IMR-90 (cell line): ENCODE measurements at regions not wholly inside any gene's neighbourhood (a gene's known extent, or its start where the extent isn't known, plus 50 kb on each side); places are given as distances from the start of the nearest gene placed in this dataset.

Experiments
- ATAC-seq: fragments of 200-7000 bp; cut with Tn5 transposase; 2 replicates; pipeline ENCODE4 v1.9.1; 2020; ENCODE audit warnings: low read depth, mild to moderate bottlenecking, moderate library complexity
- BruUV-seq: library from RNA; stranded (reverse); fragments of 400-500 nt; replicated peaks from 2 replicates; lab custom pipeline; 2021; lab: Mats Ljungman, UMichigan
- CTCF ChIA-PET: fragments of 300-600 bp; formaldehyde crosslinking; extraction: SDS; loops from one replicate; lab custom pipeline; 2021; ENCODE audit warnings: antibody characterized with exemption; lab: Yijun Ruan, JAX
- POLR2A ChIA-PET: fragments of 300-600 bp; sonication (Branson Sonifier 250); formaldehyde crosslinking; loops from one replicate; lab custom pipeline; 2022; ENCODE audit warnings: antibody characterized with exemption; ENCODE audit not compliant: unreplicated experiment; lab: Charles Lee
- DNase-seq: peaks from one replicate; pipeline ENCODE4 v3.0.0; 2013
- H2AFZ ChIP-seq: replicated peaks from 2 replicates; pipeline ENCODE3; 2013; ENCODE audit warnings: low read length, mild to moderate bottlenecking; ENCODE audit not compliant: poor library complexity
- H2AK5ac ChIP-seq: 2 replicates; pipeline ENCODE4 v1.6.1; 2013; ENCODE audit warnings: low read depth, low read length, inconsistent platforms
- H2AK9ac ChIP-seq: replicated peaks from 2 replicates; pipeline ENCODE3; 2013; ENCODE audit warnings: mild to moderate bottlenecking, low read depth, low read length, moderate library complexity; ENCODE audit not compliant: poor library complexity
- H2BK120ac ChIP-seq: 2 replicates; pipeline ENCODE4 v1.6.1; 2013; ENCODE audit warnings: low read depth, low read length, inconsistent platforms
- H2BK15ac ChIP-seq: 3 replicates; pipeline ENCODE4 v1.6.1; 2013; ENCODE audit warnings: low read depth, low read length, inconsistent platforms
- H2BK20ac ChIP-seq: 2 replicates; pipeline ENCODE4 v1.6.1; 2013; ENCODE audit warnings: low read depth, mild to moderate bottlenecking, inconsistent platforms, low read length, moderate library complexity
- H2BK5ac ChIP-seq: 2 replicates; pipeline ENCODE4 v1.6.1; 2013; ENCODE audit warnings: mild to moderate bottlenecking, low read depth, low read length, inconsistent platforms; ENCODE audit not compliant: poor library complexity, severe bottlenecking
- H3K14ac ChIP-seq: replicated peaks from 2 replicates; pipeline ENCODE4 v1.6.1; 2013; ENCODE audit warnings: low read depth, low read length, inconsistent platforms
- H3K18ac ChIP-seq: 2 replicates; pipeline ENCODE4 v1.6.1; 2013; ENCODE audit warnings: low read depth, low read length, control low read depth
- H3K23ac ChIP-seq: 2 replicates; pipeline ENCODE4 v1.6.1; 2013; ENCODE audit warnings: low read depth, low read length, inconsistent platforms
- H3K27ac ChIP-seq: 2 replicates; pipeline ENCODE4 v1.5.1; 2013; ENCODE audit warnings: mild to moderate bottlenecking, control low read depth, low read length; ENCODE audit not compliant: insufficient read depth
- H3K27me3 ChIP-seq: 2 replicates; pipeline ENCODE4 v1.6.1; 2013; ENCODE audit warnings: low read length; ENCODE audit not compliant: control insufficient read depth, insufficient read depth
- H3K36me3 ChIP-seq: 2 replicates; pipeline ENCODE4 v1.6.1; 2013; ENCODE audit warnings: low read length, mixed read lengths; ENCODE audit not compliant: control insufficient read depth, insufficient read depth
- H3K4ac ChIP-seq: 2 replicates; pipeline ENCODE4 v1.6.1; 2013; ENCODE audit warnings: low read depth, low read length, inconsistent platforms
- H3K4me1 ChIP-seq: 2 replicates; pipeline ENCODE4 v1.6.1; 2013; ENCODE audit warnings: low read length, mixed read lengths; ENCODE audit not compliant: control insufficient read depth, insufficient read depth
- H3K4me2 ChIP-seq: 2 replicates; pipeline ENCODE4 v1.6.1; 2013; ENCODE audit warnings: low read depth, mild to moderate bottlenecking, control low read depth, low read length, moderate library complexity
- H3K4me3 ChIP-seq: 2 replicates; pipeline ENCODE4 v1.5.1; 2013; ENCODE audit warnings: low read depth, mild to moderate bottlenecking, control low read depth, low read length, moderate library complexity; ENCODE audit not compliant: insufficient read depth
- H3K56ac ChIP-seq: 2 replicates; pipeline ENCODE4 v1.6.1; 2013; ENCODE audit warnings: low read length, inconsistent platforms; ENCODE audit not compliant: insufficient read depth; ENCODE audit errors: extremely low read depth
- H3K79me1 ChIP-seq, 2 experiments: 2 replicates each; pipeline ENCODE4 v1.6.1; 2013; ENCODE audit warnings: low read length in 2 of 2, inconsistent platforms in 1 of 2, low read depth in 1 of 2
- H3K9ac ChIP-seq: 2 replicates; pipeline ENCODE4 v1.6.1; 2013; ENCODE audit warnings: low read depth, low read length, control low read depth
- H3K9me1 ChIP-seq: 2 replicates; pipeline ENCODE4 v1.6.1; 2013; ENCODE audit warnings: low read length, inconsistent platforms; ENCODE audit not compliant: insufficient read depth
- H3K9me3 ChIP-seq: 2 replicates; pipeline ENCODE4 v1.6.1; 2013; ENCODE audit warnings: low read length; ENCODE audit not compliant: control insufficient read depth, insufficient read depth
- H4K20me1 ChIP-seq: 2 replicates; pipeline ENCODE4 v1.6.1; 2013; ENCODE audit warnings: low read length, inconsistent platforms; ENCODE audit not compliant: insufficient read depth
- H4K5ac ChIP-seq: 2 replicates; pipeline ENCODE4 v1.6.1; 2013; ENCODE audit warnings: mild to moderate bottlenecking, low read depth, low read length, control low read depth
- H4K8ac ChIP-seq, 2 experiments: 2 replicates each; pipeline ENCODE4 v1.6.1; 2013; ENCODE audit warnings: low read depth in 2 of 2, low read length in 2 of 2, control low read depth in 1 of 2, inconsistent platforms in 1 of 2
- H4K91ac ChIP-seq: 2 replicates; pipeline ENCODE4 v1.6.1; 2013; ENCODE audit warnings: low read depth, low read length, inconsistent platforms; ENCODE audit not compliant: insufficient read depth
- CEBPB ChIP-seq: IDR thresholded peaks from 2 replicates; pipeline ENCODE4 v1.6.1; 2012; ENCODE audit warnings: low read depth, low read length, improper control_type of control experiment
- CHD1 ChIP-seq: IDR thresholded peaks from 2 replicates; pipeline ENCODE4 v1.6.1; 2012; ENCODE audit warnings: low read depth, low read length, improper control_type of control experiment
- FOS ChIP-seq: fragments of 150-350 bp; IDR thresholded peaks from 2 replicates; pipeline ENCODE4 v1.6.1; 2016; ENCODE audit warnings: low read depth, low read length
- MAFK ChIP-seq: IDR thresholded peaks from 2 replicates; pipeline ENCODE4 v1.6.1; 2012; ENCODE audit warnings: low read depth, low read length, improper control_type of control experiment
- MXI1 ChIP-seq: IDR thresholded peaks from 2 replicates; pipeline ENCODE4 v1.6.1; 2012; ENCODE audit warnings: low read depth, mild to moderate bottlenecking, low read length, moderate library complexity, borderline replicate concordance
- POLR2A ChIP-seq: IDR thresholded peaks from 2 replicates; pipeline ENCODE4 v1.6.1; 2012; ENCODE audit warnings: mild to moderate bottlenecking, low read depth, low read length
- RAD21 ChIP-seq: IDR thresholded peaks from 2 replicates; pipeline ENCODE4 v1.6.1; 2012; ENCODE audit warnings: low read length, improper control_type of control experiment
- RCOR1 ChIP-seq: IDR thresholded peaks from 2 replicates; pipeline ENCODE4 v1.6.1; 2012; ENCODE audit warnings: mild to moderate bottlenecking, low read length, improper control_type of control experiment; ENCODE audit not compliant: insufficient replicate concordance
- RFX5 ChIP-seq: IDR thresholded peaks from 2 replicates; pipeline ENCODE4 v1.8.0; 2012; ENCODE audit warnings: low read depth, mild to moderate bottlenecking, low read length, moderate library complexity
- SMC3 ChIP-seq: fragments of 150-350 bp; IDR thresholded peaks from 2 replicates; pipeline ENCODE4 v1.6.1; 2016; ENCODE audit warnings: low read depth, mild to moderate bottlenecking, antibody characterized with exemption, low read length, moderate library complexity
- WGBS, 2 experiments: methylation state at CpG; one replicate each; pipeline versions ENCODE4 v1.1.5 to v1.1.7; 2013; ENCODE audit warnings: missing lambda C conversion rate in 2 of 2; ENCODE audit not compliant: insufficient read length in 1 of 2; ENCODE audit errors: extremely low coverage in 2 of 2; 5-methylcytosine and 5-hydroxymethylcytosine counted together
- dilution Hi-C: fragments of 300-500 bp; cut with HindIII; formaldehyde crosslinking; loops from one replicate; pipeline ENCODE4 v1.14.3; 2018; ENCODE audit warnings: low sequenced_read_pairs; ENCODE audit not compliant: unreplicated experiment
- in situ Hi-C: fragments of 300-500 bp; cut with MboI; formaldehyde crosslinking; loops from 3 replicates; pipeline ENCODE4 v1.14.3; 2019; ENCODE audit warnings: low sequenced_read_pairs, inconsistent platforms, mixed read lengths
- intact Hi-C: fragments of 100-400 bp; cut with micrococcal nuclease; formaldehyde crosslinking; loops from 2 replicates; pipeline ENCODE4 v1.10.0; 2022
- TF ChIP-seq, protein P1 (sequence below): fragments of 150-350 bp; IDR thresholded peaks from 2 replicates; pipeline ENCODE4 v1.6.1; 2017; ENCODE audit warnings: mild to moderate bottlenecking, antibody characterized with exemption, low read length, low read depth
- TF ChIP-seq, protein P2 (sequence below): conservative IDR thresholded peaks from 2 replicates; pipeline ENCODE4 v1.5.1; 2012; ENCODE audit warnings: mild to moderate bottlenecking, low read depth, low read length, improper control_type of control experiment
- TF ChIP-seq, protein P3 (sequence below): fragments of 150-350 bp; IDR thresholded peaks from 2 replicates; pipeline ENCODE4 v1.6.1; 2016; ENCODE audit warnings: low read depth, mild to moderate bottlenecking, low read length, moderate library complexity, borderline replicate concordance

DNA sequence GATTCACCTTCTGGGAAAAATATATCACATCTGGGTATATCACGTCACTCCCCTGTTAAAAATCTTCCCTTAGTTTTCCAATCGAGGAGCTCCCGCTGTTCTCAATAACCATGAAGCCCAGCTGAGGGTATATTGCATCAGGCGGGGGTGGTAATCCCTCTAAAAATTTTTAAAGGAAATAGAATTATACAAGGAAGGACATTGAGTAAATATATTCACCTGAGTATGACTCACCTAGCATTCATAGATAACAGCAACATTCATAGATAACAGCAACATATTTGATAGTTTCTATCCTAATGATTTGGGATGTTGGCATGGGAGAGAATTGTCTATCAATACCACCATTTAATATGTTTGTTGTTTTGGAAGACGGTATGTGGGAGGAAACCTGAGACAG, 473.6 kb downstream of the RMST start:
- no peak overlapping the region for H3K27ac ChIP-seq
- no peak overlapping the region for H2BK15ac ChIP-seq
- no peak overlapping the region for H3K56ac ChIP-seq
- DNase-seq (no peak), ATAC-seq (no peak)
- ChIA-PET POLR2A (no interaction called here), CTCF (interaction anchor here (0.6 kb wide), 1 partner anchor 399 kb away, joined by 3 read pairs; no protein-coding TSS in a partner anchor)
- no peaks in the 10 kb centered on the region for H3K27me3 ChIP-seq
- dilution Hi-C loops (no loop called here), in situ Hi-C loops (no loop called here), intact Hi-C loops (no loop called here)
- no peak overlapping the region for H4K5ac ChIP-seq
- H3K9me3 ChIP-seq: peaks cover 2% of the 10 kb centered on the region
- no TSS peak for BruUV-seq
- no peak overlapping the region for H4K8ac ChIP-seq
- H3K4me2 ChIP-seq: no peak overlapping the region
- no peak overlapping the region for H3K4me3 ChIP-seq
- no peak overlapping the region for H3K14ac ChIP-seq
- H3K4me1 ChIP-seq: no peaks in the 10 kb centered on the region
- H3K18ac ChIP-seq: no peak overlapping the region
- no peak overlapping the region for H2BK20ac ChIP-seq
- H3K23ac ChIP-seq: no peak overlapping the region
- H2AK9ac ChIP-seq: no peak overlapping the region
- H4K20me1 ChIP-seq: no peaks in the 10 kb centered on the region
- H3K79me1 ChIP-seq: no peaks in the 10 kb centered on the region
- TF ChIP-seq, protein P1, sequence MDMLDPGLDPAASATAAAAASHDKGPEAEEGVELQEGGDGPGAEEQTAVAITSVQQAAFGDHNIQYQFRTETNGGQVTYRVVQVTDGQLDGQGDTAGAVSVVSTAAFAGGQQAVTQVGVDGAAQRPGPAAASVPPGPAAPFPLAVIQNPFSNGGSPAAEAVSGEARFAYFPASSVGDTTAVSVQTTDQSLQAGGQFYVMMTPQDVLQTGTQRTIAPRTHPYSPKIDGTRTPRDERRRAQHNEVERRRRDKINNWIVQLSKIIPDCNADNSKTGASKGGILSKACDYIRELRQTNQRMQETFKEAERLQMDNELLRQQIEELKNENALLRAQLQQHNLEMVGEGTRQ: no peak
- no peak for TF ChIP-seq RAD21
- TF ChIP-seq POLR2A: no peak
- TF ChIP-seq CEBPB: no peak
- no peak for TF ChIP-seq SMC3
- no peak for TF ChIP-seq RFX5
- TF ChIP-seq, protein P2, sequence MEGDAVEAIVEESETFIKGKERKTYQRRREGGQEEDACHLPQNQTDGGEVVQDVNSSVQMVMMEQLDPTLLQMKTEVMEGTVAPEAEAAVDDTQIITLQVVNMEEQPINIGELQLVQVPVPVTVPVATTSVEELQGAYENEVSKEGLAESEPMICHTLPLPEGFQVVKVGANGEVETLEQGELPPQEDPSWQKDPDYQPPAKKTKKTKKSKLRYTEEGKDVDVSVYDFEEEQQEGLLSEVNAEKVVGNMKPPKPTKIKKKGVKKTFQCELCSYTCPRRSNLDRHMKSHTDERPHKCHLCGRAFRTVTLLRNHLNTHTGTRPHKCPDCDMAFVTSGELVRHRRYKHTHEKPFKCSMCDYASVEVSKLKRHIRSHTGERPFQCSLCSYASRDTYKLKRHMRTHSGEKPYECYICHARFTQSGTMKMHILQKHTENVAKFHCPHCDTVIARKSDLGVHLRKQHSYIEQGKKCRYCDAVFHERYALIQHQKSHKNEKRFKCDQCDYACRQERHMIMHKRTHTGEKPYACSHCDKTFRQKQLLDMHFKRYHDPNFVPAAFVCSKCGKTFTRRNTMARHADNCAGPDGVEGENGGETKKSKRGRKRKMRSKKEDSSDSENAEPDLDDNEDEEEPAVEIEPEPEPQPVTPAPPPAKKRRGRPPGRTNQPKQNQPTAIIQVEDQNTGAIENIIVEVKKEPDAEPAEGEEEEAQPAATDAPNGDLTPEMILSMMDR: no peak
- TF ChIP-seq, protein P3, sequence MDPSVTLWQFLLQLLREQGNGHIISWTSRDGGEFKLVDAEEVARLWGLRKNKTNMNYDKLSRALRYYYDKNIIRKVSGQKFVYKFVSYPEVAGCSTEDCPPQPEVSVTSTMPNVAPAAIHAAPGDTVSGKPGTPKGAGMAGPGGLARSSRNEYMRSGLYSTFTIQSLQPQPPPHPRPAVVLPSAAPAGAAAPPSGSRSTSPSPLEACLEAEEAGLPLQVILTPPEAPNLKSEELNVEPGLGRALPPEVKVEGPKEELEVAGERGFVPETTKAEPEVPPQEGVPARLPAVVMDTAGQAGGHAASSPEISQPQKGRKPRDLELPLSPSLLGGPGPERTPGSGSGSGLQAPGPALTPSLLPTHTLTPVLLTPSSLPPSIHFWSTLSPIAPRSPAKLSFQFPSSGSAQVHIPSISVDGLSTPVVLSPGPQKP: no peak
- TF ChIP-seq MAFK: no peak
- no peak for TF ChIP-seq RCOR1
- no peak for TF ChIP-seq FOS
- no peak for TF ChIP-seq CHD1
- TF ChIP-seq MXI1: no peak
- H3K9me1 ChIP-seq: no peaks in the 10 kb centered on the region
- no peak overlapping the region for H3K9ac ChIP-seq
- no peak overlapping the region for H2AK5ac ChIP-seq
- no peaks in the 10 kb centered on the region for H3K36me3 ChIP-seq
- no peak overlapping the region for H3K4ac ChIP-seq
- WGBS, 2 experiments: no CpG with 5 or more reads among the region's 5 CpGs
- H4K91ac ChIP-seq: no peak overlapping the region
- H2BK5ac ChIP-seq: no peak overlapping the region
- H2BK120ac ChIP-seq: no peak overlapping the region
- H2AFZ ChIP-seq: no peak overlapping the region
